GM10266 (cell line): ENCODE measurements at regions not wholly inside any gene's neighbourhood (a gene's known extent, or its start where the extent isn't known, plus 50 kb on each side); places are given as distances from the start of the nearest gene placed in this dataset.
"Not testable (repeated sequence)": the region's sequence is repeated elsewhere in the genome, so short reads cannot be mapped to it uniquely, and the experiment has no call there.

ENCODE experiments used
- DNase-seq: peaks from one replicate; pipeline ENCODE4 v3.0.0; 2012; ENCODE audit errors: extremely low spot score
- CTCF ChIP-seq: IDR thresholded peaks from 2 replicates; pipeline ENCODE4 v1.5.1; 2012; ENCODE audit warnings: mild to moderate bottlenecking, low read depth; ENCODE audit not compliant: control insufficient read depth, insufficient read depth; ENCODE audit errors: missing control alignments

- DNase-seq: not testable (repeated sequence)
These were observed 185.0 kb downstream of the BANP start for GRCh38 chr16:88136211-88136713.

- DNase-seq: not testable (repeated sequence)
These were observed 185.7 kb downstream of the BANP start for GRCh38 chr16:88136939-88137338.

- DNase-seq: not testable (repeated sequence)
These were observed 187.9 kb downstream of the BANP start for GRCh38 chr16:88139141-88139540.

- DNase-seq: not testable (repeated sequence)
These were observed 189.0 kb downstream of the BANP start for GRCh38 chr16:88140195-88140594.

GRCh38 chr16:88141580-88141979, 190.3 kb downstream of the BANP start:
- no peak for DNase-seq
- TF ChIP-seq CTCF: no peak

- DNase-seq: not testable (repeated sequence)
These were observed 191.1 kb downstream of the BANP start for GRCh38 chr16:88142056-88142935.

- DNase-seq: not testable (repeated sequence)
These were observed 192.1 kb downstream of the BANP start for GRCh38 chr16:88143122-88144027.

- DNase-seq: no peak
- no peak for TF ChIP-seq CTCF
These were observed 192.8 kb downstream of the BANP start for GRCh38 chr16:88144028-88144511.

- DNase-seq: not testable (repeated sequence)
These were observed 194.1 kb downstream of the BANP start for GRCh38 chr16:88145376-88145775.

GRCh38 chr16:88145824-88146405, 194.7 kb downstream of the BANP start:
- not testable (repeated sequence) for DNase-seq

- not testable (repeated sequence) for DNase-seq
These were observed 196.8 kb downstream of the BANP start for GRCh38 chr16:88148078-88148477.

GRCh38 chr16:88148682-88149081, 197.4 kb downstream of the BANP start:
- not testable (repeated sequence) for DNase-seq

GRCh38 chr16:88149158-88149603, 197.9 kb downstream of the BANP start:
- DNase-seq: not testable (repeated sequence)

GRCh38 chr16:88149663-88150062, 198.4 kb downstream of the BANP start:
- not testable (repeated sequence) for DNase-seq

GRCh38 chr16:88150456-88151128, 199.4 kb downstream of the BANP start:
- DNase-seq: not testable (repeated sequence)

- DNase-seq: not testable (repeated sequence)
These were observed 199.9 kb downstream of the BANP start for GRCh38 chr16:88151129-88151499.
